Endothelial cell of hepatic sinusoid (primary cell): ENCODE measurements at regions not wholly inside any gene's neighbourhood (a gene's known extent, or its start where the extent isn't known, plus 50 kb on each side); places are given as distances from the start of the nearest gene placed in this dataset.

Experiments
- in situ Hi-C: cut with HindIII; loops from 2 replicates; pipeline ENCODE4 v1.10.0; 2017; ENCODE audit warnings: low sequenced_read_pairs

GRCh38 chr11:82676483-82677094, 57.1 kb downstream of the FAM181B start:
- in situ Hi-C loops, result no loop called here

- in situ Hi-C loops, result no loop called here
These were observed 57.8 kb downstream of the FAM181B start for GRCh38 chr11:82675838-82676237.

GRCh38 chr11:82673631-82674030, 60.0 kb downstream of the FAM181B start:
- in situ Hi-C loops, result no loop called here

- in situ Hi-C loops, result no loop called here
These were observed 62.2 kb downstream of the FAM181B start for GRCh38 chr11:82671451-82671850.

- in situ Hi-C loops, result no loop called here
These were observed 70.1 kb downstream of the FAM181B start for GRCh38 chr11:82663535-82663934.

GRCh38 chr11:82653752-82654151, 79.9 kb downstream of the FAM181B start:
- in situ Hi-C loops, result no loop called here

GRCh38 chr11:82639251-82639650, 94.4 kb downstream of the FAM181B start:
- in situ Hi-C loops, result no loop called here

- in situ Hi-C loops, result no loop called here
These were observed 97.0 kb downstream of the FAM181B start for GRCh38 chr11:82636615-82637014.

- in situ Hi-C loops, result no loop called here
These were observed 99.6 kb downstream of the FAM181B start for GRCh38 chr11:82634091-82634490.

- in situ Hi-C loops, result no loop called here
These were observed 101.7 kb downstream of the FAM181B start for GRCh38 chr11:82631722-82632630.

GRCh38 chr11:82610671-82611070, 123.0 kb downstream of the FAM181B start:
- in situ Hi-C loops, result no loop called here

GRCh38 chr11:82606738-82607137, 126.9 kb downstream of the FAM181B start:
- in situ Hi-C loops, result no loop called here

- in situ Hi-C loops, result no loop called here
These were observed 132.0 kb downstream of the FAM181B start for GRCh38 chr11:82601711-82602110.

GRCh38 chr11:82599836-82600235, 133.8 kb downstream of the FAM181B start:
- in situ Hi-C loops, result no loop called here

- in situ Hi-C loops, result no loop called here
These were observed 147.1 kb downstream of the FAM181B start for GRCh38 chr11:82586581-82586980.

- in situ Hi-C loops, result no loop called here
These were observed 156.4 kb downstream of the FAM181B start for GRCh38 chr11:82577246-82577645.

- in situ Hi-C loops, result no loop called here
These were observed 172.8 kb downstream of the FAM181B start for GRCh38 chr11:82560836-82561235.

GRCh38 chr11:82559609-82560008, 174.1 kb downstream of the FAM181B start:
- in situ Hi-C loops, result no loop called here

- in situ Hi-C loops, result no loop called here
These were observed 176.4 kb downstream of the FAM181B start for GRCh38 chr11:82557274-82557673.

- in situ Hi-C loops, result no loop called here
These were observed 177.5 kb downstream of the FAM181B start for GRCh38 chr11:82556210-82556609.

- in situ Hi-C loops, result no loop called here
These were observed 186.8 kb downstream of the FAM181B start for GRCh38 chr11:82546661-82547557.
